Lung (tissue), 11 donors: ENCODE measurements at regions not wholly inside any gene's neighbourhood (a gene's known extent, or its start where the extent isn't known, plus 50 kb on each side); places are given as distances from the start of the nearest gene placed in this dataset.

Experiments
- ATAC-seq: fragments of 200-7000 bp; cut with Tn5 transposase; one replicate; pipeline ENCODE4 v1.9.1; 2020; ENCODE audit warnings: moderate number of reproducible peaks; ENCODE audit not compliant: insufficient read depth, low FRiP score
- DNase-seq, 3 donors: peaks; one replicate each; pipeline ENCODE4 v3.0.0-alpha.2; 2013 to 2017
- H3K27ac ChIP-seq, 2 donors: one replicate each; pipeline ENCODE4 v1.5.1; 2013; ENCODE audit warnings: mild to moderate bottlenecking in 2 of 2, moderate library complexity in 2 of 2, control low read depth in 1 of 2, inconsistent platforms in 1 of 2, low read depth in 1 of 2, low read length in 1 of 2
- H3K27me3 ChIP-seq, 3 donors: one replicate each; pipeline ENCODE4 v1.5.1; 2013; ENCODE audit warnings: low read length in 2 of 3; ENCODE audit not compliant: control insufficient read depth in 3 of 3, insufficient read depth in 3 of 3
- H3K36me3 ChIP-seq, 4 donors: one replicate each; pipeline ENCODE4 v1.5.1; 2013; ENCODE audit warnings: low read length in 4 of 4, mild to moderate bottlenecking in 1 of 4, moderate library complexity in 1 of 4; ENCODE audit not compliant: control insufficient read depth in 4 of 4, insufficient read depth in 4 of 4
- H3K4me1 ChIP-seq, 5 donors: one replicate each; pipeline ENCODE4 v1.5.1; 2013; ENCODE audit warnings: low read length in 5 of 5, mild to moderate bottlenecking in 2 of 5, moderate library complexity in 1 of 5; ENCODE audit not compliant: control insufficient read depth in 5 of 5, insufficient read depth in 5 of 5
- H3K4me3 ChIP-seq: one replicate; pipeline ENCODE4 v1.5.1; 2013; ENCODE audit warnings: mild to moderate bottlenecking, control low read depth, moderate library complexity
- H3K9ac ChIP-seq, 2 donors: one replicate each; pipeline ENCODE4 v1.5.1; 2013; ENCODE audit warnings: low read length in 2 of 2, control low read depth in 1 of 2; ENCODE audit not compliant: insufficient read depth in 1 of 2
- H3K9me3 ChIP-seq, 4 donors: one replicate each; pipeline ENCODE4 v1.5.1; 2013; ENCODE audit warnings: low read length in 3 of 4, mild to moderate bottlenecking in 1 of 4, moderate library complexity in 1 of 4; ENCODE audit not compliant: control insufficient read depth in 4 of 4, insufficient read depth in 3 of 4
- CTCF ChIP-seq: IDR thresholded peaks from 2 replicates; pipeline ENCODE4 v1.5.1; 2012; ENCODE audit warnings: mild to moderate bottlenecking; ENCODE audit errors: control extremely low read depth, extremely low read depth
- WGBS, 2 donors: extraction: QIAGEN DNeasy Blood & Tissue Kit; methylation state at CpG; one replicate each; pipeline ENCODE4 v1.1.7; 2013; 5-methylcytosine and 5-hydroxymethylcytosine counted together
- donor health status: control.
- donor health status: control.
- donor health status: Bipolar disorder and iron deficiency.
- donor health status: healthy.
- donor health status: DM: yes; HTN: yes; CAD: no.

- TF ChIP-seq CTCF = no peak
- WGBS, 2 donors = 89 to 97% methylated on average over 1 of the region's 1 CpG
- ATAC-seq = no peak
- Histone ChIP-seq H3K27ac (no peak overlapping the region), H3K4me1 (peaks cover 0 to 5% (median 0%) of the 10 kb centered on the region in 5 donors), H3K4me3 (no peak overlapping the region), H3K27me3 (peaks cover 0 to 8% (median 0%) of the 10 kb centered on the region in 3 donors), H3K9ac (no peak overlapping the region), H3K36me3 (no peaks in the 10 kb centered on the region), H3K9me3 (no peaks in the 10 kb centered on the region)
- no peak for DNase-seq
Measured at GRCh38 chr10:108592956-108593355, 1330.4 kb downstream of the XPNPEP1 start.

- H3K27ac ChIP-seq = no peak overlapping the region
- no peak overlapping the region for H3K4me3 ChIP-seq
- no peak overlapping the region for H3K9ac ChIP-seq
- H3K9me3 ChIP-seq = no peaks in the 10 kb centered on the region
- WGBS, 2 donors = 94 to 95% methylated on average over 2 of the region's 2 CpGs
- H3K4me1 ChIP-seq = peaks cover 0 to 5% (median 0%) of the 10 kb centered on the region in 5 donors
- ATAC-seq = no peak
- H3K27me3 ChIP-seq = peaks cover 0 to 8% (median 0%) of the 10 kb centered on the region in 3 donors
- H3K36me3 ChIP-seq = no peaks in the 10 kb centered on the region
- no peak for DNase-seq
- TF ChIP-seq CTCF = no peak
Measured at GRCh38 chr10:108591417-108591816, 1331.9 kb downstream of the XPNPEP1 start.

- Histone ChIP-seq H3K27me3 (no peaks in the 10 kb centered on the region), H3K4me1 (peaks cover 0 to 9% (median 0%) of the 10 kb centered on the region in 5 donors), H3K9ac (no peak overlapping the region), H3K4me3 (no peak overlapping the region), H3K9me3 (no peaks in the 10 kb centered on the region), H3K36me3 (no peaks in the 10 kb centered on the region), H3K27ac (no peak overlapping the region)
- no peak for DNase-seq
- TF ChIP-seq CTCF = no peak
- 92 to 96% methylated on average over 3 of the region's 3 CpGs for WGBS, 2 donors
- ATAC-seq = no peak
Measured at GRCh38 chr10:108586424-108586823, 1336.9 kb downstream of the XPNPEP1 start.

- Histone ChIP-seq H3K4me1 (peaks cover 0 to 9% (median 0%) of the 10 kb centered on the region in 5 donors), H3K27ac (no peak overlapping the region), H3K36me3 (no peaks in the 10 kb centered on the region), H3K27me3 (no peaks in the 10 kb centered on the region), H3K9me3 (no peaks in the 10 kb centered on the region), H3K4me3 (no peak overlapping the region), H3K9ac (no peak overlapping the region)
- DNase-seq = no peak
- TF ChIP-seq CTCF = no peak
- ATAC-seq = no peak
- WGBS, 2 donors = 23 to 58% methylated on average over 1 of the region's 1 CpG
Measured at GRCh38 chr10:108583877-108584276, 1339.4 kb downstream of the XPNPEP1 start.
